IMR-90 (cell line): ENCODE measurements at regions not wholly inside any gene's neighbourhood (a gene's known extent, or its start where the extent isn't known, plus 50 kb on each side); places are given as distances from the start of the nearest gene placed in this dataset.
A peak's percentile ranks its signal among the peaks of the same experiment; 100 is the strongest.

Experiments used
- ATAC-seq: fragments of 200-7000 bp; cut with Tn5 transposase; 2 replicates; pipeline ENCODE4 v1.9.1; 2020; ENCODE audit warnings: low read depth, mild to moderate bottlenecking, moderate library complexity
- BruUV-seq: library from RNA; stranded (reverse); fragments of 400-500 nt; replicated peaks from 2 replicates; lab custom pipeline; 2021; lab: Mats Ljungman, UMichigan
- CTCF ChIA-PET: fragments of 300-600 bp; formaldehyde crosslinking; extraction: SDS; loops from one replicate; lab custom pipeline; 2021; ENCODE audit warnings: antibody characterized with exemption; lab: Yijun Ruan, JAX
- POLR2A ChIA-PET: fragments of 300-600 bp; sonication (Branson Sonifier 250); formaldehyde crosslinking; loops from one replicate; lab custom pipeline; 2022; ENCODE audit warnings: antibody characterized with exemption; ENCODE audit not compliant: unreplicated experiment; lab: Charles Lee
- DNase-seq: peaks from one replicate; pipeline ENCODE4 v3.0.0; 2013
- H2AFZ ChIP-seq: replicated peaks from 2 replicates; pipeline ENCODE3; 2013; ENCODE audit warnings: low read length, mild to moderate bottlenecking; ENCODE audit not compliant: poor library complexity
- H2AK5ac ChIP-seq: 2 replicates; pipeline ENCODE4 v1.6.1; 2013; ENCODE audit warnings: low read depth, low read length, inconsistent platforms
- H2AK9ac ChIP-seq: replicated peaks from 2 replicates; pipeline ENCODE3; 2013; ENCODE audit warnings: mild to moderate bottlenecking, low read depth, low read length, moderate library complexity; ENCODE audit not compliant: poor library complexity
- H2BK120ac ChIP-seq: 2 replicates; pipeline ENCODE4 v1.6.1; 2013; ENCODE audit warnings: low read depth, low read length, inconsistent platforms
- H2BK15ac ChIP-seq: 3 replicates; pipeline ENCODE4 v1.6.1; 2013; ENCODE audit warnings: low read depth, low read length, inconsistent platforms
- H2BK20ac ChIP-seq: 2 replicates; pipeline ENCODE4 v1.6.1; 2013; ENCODE audit warnings: low read depth, mild to moderate bottlenecking, inconsistent platforms, low read length, moderate library complexity
- H2BK5ac ChIP-seq: 2 replicates; pipeline ENCODE4 v1.6.1; 2013; ENCODE audit warnings: mild to moderate bottlenecking, low read depth, low read length, inconsistent platforms; ENCODE audit not compliant: poor library complexity, severe bottlenecking
- H3K14ac ChIP-seq: replicated peaks from 2 replicates; pipeline ENCODE4 v1.6.1; 2013; ENCODE audit warnings: low read depth, low read length, inconsistent platforms
- H3K18ac ChIP-seq: 2 replicates; pipeline ENCODE4 v1.6.1; 2013; ENCODE audit warnings: low read depth, low read length, control low read depth
- H3K23ac ChIP-seq: 2 replicates; pipeline ENCODE4 v1.6.1; 2013; ENCODE audit warnings: low read depth, low read length, inconsistent platforms
- H3K27ac ChIP-seq: 2 replicates; pipeline ENCODE4 v1.5.1; 2013; ENCODE audit warnings: mild to moderate bottlenecking, control low read depth, low read length; ENCODE audit not compliant: insufficient read depth
- H3K27me3 ChIP-seq: 2 replicates; pipeline ENCODE4 v1.6.1; 2013; ENCODE audit warnings: low read length; ENCODE audit not compliant: control insufficient read depth, insufficient read depth
- H3K36me3 ChIP-seq: 2 replicates; pipeline ENCODE4 v1.6.1; 2013; ENCODE audit warnings: low read length, mixed read lengths; ENCODE audit not compliant: control insufficient read depth, insufficient read depth
- H3K4ac ChIP-seq: 2 replicates; pipeline ENCODE4 v1.6.1; 2013; ENCODE audit warnings: low read depth, low read length, inconsistent platforms
- H3K4me1 ChIP-seq: 2 replicates; pipeline ENCODE4 v1.6.1; 2013; ENCODE audit warnings: low read length, mixed read lengths; ENCODE audit not compliant: control insufficient read depth, insufficient read depth
- H3K4me2 ChIP-seq: 2 replicates; pipeline ENCODE4 v1.6.1; 2013; ENCODE audit warnings: low read depth, mild to moderate bottlenecking, control low read depth, low read length, moderate library complexity
- H3K4me3 ChIP-seq: 2 replicates; pipeline ENCODE4 v1.5.1; 2013; ENCODE audit warnings: low read depth, mild to moderate bottlenecking, control low read depth, low read length, moderate library complexity; ENCODE audit not compliant: insufficient read depth
- H3K56ac ChIP-seq: 2 replicates; pipeline ENCODE4 v1.6.1; 2013; ENCODE audit warnings: low read length, inconsistent platforms; ENCODE audit not compliant: insufficient read depth; ENCODE audit errors: extremely low read depth
- H3K79me1 ChIP-seq, 2 experiments: 2 replicates each; pipeline ENCODE4 v1.6.1; 2013; ENCODE audit warnings: low read length in 2 of 2, inconsistent platforms in 1 of 2, low read depth in 1 of 2
- H3K9ac ChIP-seq: 2 replicates; pipeline ENCODE4 v1.6.1; 2013; ENCODE audit warnings: low read depth, low read length, control low read depth
- H3K9me1 ChIP-seq: 2 replicates; pipeline ENCODE4 v1.6.1; 2013; ENCODE audit warnings: low read length, inconsistent platforms; ENCODE audit not compliant: insufficient read depth
- H3K9me3 ChIP-seq: 2 replicates; pipeline ENCODE4 v1.6.1; 2013; ENCODE audit warnings: low read length; ENCODE audit not compliant: control insufficient read depth, insufficient read depth
- H4K20me1 ChIP-seq: 2 replicates; pipeline ENCODE4 v1.6.1; 2013; ENCODE audit warnings: low read length, inconsistent platforms; ENCODE audit not compliant: insufficient read depth
- H4K5ac ChIP-seq: 2 replicates; pipeline ENCODE4 v1.6.1; 2013; ENCODE audit warnings: mild to moderate bottlenecking, low read depth, low read length, control low read depth
- H4K8ac ChIP-seq, 2 experiments: 2 replicates each; pipeline ENCODE4 v1.6.1; 2013; ENCODE audit warnings: low read depth in 2 of 2, low read length in 2 of 2, control low read depth in 1 of 2, inconsistent platforms in 1 of 2
- H4K91ac ChIP-seq: 2 replicates; pipeline ENCODE4 v1.6.1; 2013; ENCODE audit warnings: low read depth, low read length, inconsistent platforms; ENCODE audit not compliant: insufficient read depth
- BHLHE40 ChIP-seq: fragments of 150-350 bp; IDR thresholded peaks from 2 replicates; pipeline ENCODE4 v1.6.1; 2016; ENCODE audit warnings: mild to moderate bottlenecking, low read depth, low read length
- CEBPB ChIP-seq: IDR thresholded peaks from 2 replicates; pipeline ENCODE4 v1.6.1; 2012; ENCODE audit warnings: low read depth, low read length, improper control_type of control experiment
- CHD1 ChIP-seq: IDR thresholded peaks from 2 replicates; pipeline ENCODE4 v1.6.1; 2012; ENCODE audit warnings: low read depth, low read length, improper control_type of control experiment
- CTCF ChIP-seq: conservative IDR thresholded peaks from 2 replicates; pipeline ENCODE4 v1.5.1; 2012; ENCODE audit warnings: mild to moderate bottlenecking, low read depth, low read length, improper control_type of control experiment
- FOS ChIP-seq: fragments of 150-350 bp; IDR thresholded peaks from 2 replicates; pipeline ENCODE4 v1.6.1; 2016; ENCODE audit warnings: low read depth, low read length
- MAFK ChIP-seq: IDR thresholded peaks from 2 replicates; pipeline ENCODE4 v1.6.1; 2012; ENCODE audit warnings: low read depth, low read length, improper control_type of control experiment
- MAZ ChIP-seq: IDR thresholded peaks from 2 replicates; pipeline ENCODE4 v1.6.1; 2012; ENCODE audit warnings: low read depth, mild to moderate bottlenecking, low read length, improper control_type of control experiment, moderate library complexity, borderline replicate concordance
- NFE2L2 ChIP-seq: fragments of 150-350 bp; IDR thresholded peaks from 2 replicates; pipeline ENCODE4 v1.6.1; 2016; ENCODE audit warnings: low read depth, mild to moderate bottlenecking, low read length
- POLR2A ChIP-seq: IDR thresholded peaks from 2 replicates; pipeline ENCODE4 v1.6.1; 2012; ENCODE audit warnings: mild to moderate bottlenecking, low read depth, low read length
- RCOR1 ChIP-seq: IDR thresholded peaks from 2 replicates; pipeline ENCODE4 v1.6.1; 2012; ENCODE audit warnings: mild to moderate bottlenecking, low read length, improper control_type of control experiment; ENCODE audit not compliant: insufficient replicate concordance
- RFX5 ChIP-seq: IDR thresholded peaks from 2 replicates; pipeline ENCODE4 v1.8.0; 2012; ENCODE audit warnings: low read depth, mild to moderate bottlenecking, low read length, moderate library complexity
- WGBS, 2 experiments: methylation state at CpG; one replicate each; pipeline versions ENCODE4 v1.1.5 to v1.1.7; 2013; ENCODE audit warnings: missing lambda C conversion rate in 2 of 2; ENCODE audit not compliant: insufficient read length in 1 of 2; ENCODE audit errors: extremely low coverage in 2 of 2; 5-methylcytosine and 5-hydroxymethylcytosine counted together
- dilution Hi-C: fragments of 300-500 bp; cut with HindIII; formaldehyde crosslinking; loops from one replicate; pipeline ENCODE4 v1.14.3; 2018; ENCODE audit warnings: low sequenced_read_pairs; ENCODE audit not compliant: unreplicated experiment
- in situ Hi-C: fragments of 300-500 bp; cut with MboI; formaldehyde crosslinking; loops from 3 replicates; pipeline ENCODE4 v1.14.3; 2019; ENCODE audit warnings: low sequenced_read_pairs, inconsistent platforms, mixed read lengths
- intact Hi-C: fragments of 100-400 bp; cut with micrococcal nuclease; formaldehyde crosslinking; loops from 2 replicates; pipeline ENCODE4 v1.10.0; 2022
- TF ChIP-seq, protein P1 (sequence below): fragments of 150-350 bp; IDR thresholded peaks from 2 replicates; pipeline ENCODE4 v1.6.1; 2017; ENCODE audit warnings: mild to moderate bottlenecking, antibody characterized with exemption, low read length, low read depth

GRCh38 chr1:55363268-55363667, 148.1 kb upstream of the USP24 start:
- Histone ChIP-seq H2BK5ac (peak overlapping the region; percentile 46), H3K9ac (no peak overlapping the region), H3K23ac (no peak overlapping the region), H2AK5ac (no peak overlapping the region), H3K4me2 (no peak overlapping the region), H3K4me1 (peaks cover 3% of the 10 kb centered on the region), H3K27ac (no peak overlapping the region), H3K18ac (peak overlapping the region; percentile 27; the same call in 1 of the 2 replicates), H3K14ac (peak overlapping the region; percentile 69), H3K56ac (no peak overlapping the region), H2BK120ac (no peak overlapping the region; the same call in 1 of the 2 replicates), H2BK20ac (no peak overlapping the region), H3K9me1 (no peaks in the 10 kb centered on the region), H3K4me3 (no peak overlapping the region), H3K79me1 (no peaks in the 10 kb centered on the region), H4K91ac (no peak overlapping the region), H4K5ac (peak overlapping the region; percentile 49; the same call in 1 of the 2 replicates), H3K36me3 (no peaks in the 10 kb centered on the region), H4K20me1 (no peaks in the 10 kb centered on the region), H3K27me3 (no peaks in the 10 kb centered on the region), H2BK15ac (no peak overlapping the region), H3K4ac (no peak overlapping the region), H4K8ac (0 out of 4 replicates have a peak overlapping the region, but pooled peaks of 1 of the 2 experiments have one; percentile 67), H2AFZ (no peak overlapping the region), H2AK9ac (no peak overlapping the region), H3K9me3 (peaks cover 3% of the 10 kb centered on the region; the same call in 1 of the 2 replicates)
- BruUV-seq = no TSS peak
- no CpG with 5 or more reads among the region's 1 CpG for WGBS, 2 experiments
- intact Hi-C loops = no loop called here
- DNase-seq (peak; percentile 81), ATAC-seq (peak; percentile 24)
- ChIA-PET CTCF (interaction anchor here (1.0 to 1.3 kb wide), 2 partner anchors 12 to 25 kb away, joined by 3 to 4 read pairs; no protein-coding TSS in a partner anchor), POLR2A (no interaction called here)
- in situ Hi-C loops = no loop called here
- TF ChIP-seq, protein P1, sequence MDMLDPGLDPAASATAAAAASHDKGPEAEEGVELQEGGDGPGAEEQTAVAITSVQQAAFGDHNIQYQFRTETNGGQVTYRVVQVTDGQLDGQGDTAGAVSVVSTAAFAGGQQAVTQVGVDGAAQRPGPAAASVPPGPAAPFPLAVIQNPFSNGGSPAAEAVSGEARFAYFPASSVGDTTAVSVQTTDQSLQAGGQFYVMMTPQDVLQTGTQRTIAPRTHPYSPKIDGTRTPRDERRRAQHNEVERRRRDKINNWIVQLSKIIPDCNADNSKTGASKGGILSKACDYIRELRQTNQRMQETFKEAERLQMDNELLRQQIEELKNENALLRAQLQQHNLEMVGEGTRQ = no peak
- no peak for TF ChIP-seq CEBPB
- no peak for TF ChIP-seq CHD1
- TF ChIP-seq POLR2A = no peak
- no peak for TF ChIP-seq NFE2L2
- TF ChIP-seq MAZ = no peak
- TF ChIP-seq RCOR1 = no peak
- TF ChIP-seq MAFK = no peak
- no peak for TF ChIP-seq BHLHE40
- TF ChIP-seq FOS = no peak
- TF ChIP-seq CTCF = no peak
- no peak for TF ChIP-seq RFX5
- dilution Hi-C loops = no loop called here
